HCT116 (cell line): ENCODE measurements at regions not wholly inside any gene's neighbourhood (a gene's known extent, or its start where the extent isn't known, plus 50 kb on each side); places are given as distances from the start of the nearest gene placed in this dataset.

Source experiments
- CBX3 ChIP-seq: IDR thresholded peaks from 2 replicates; pipeline ENCODE4 v1.6.1; 2012; ENCODE audit warnings: low read depth
- CEBPB ChIP-seq: IDR thresholded peaks from 2 replicates; pipeline ENCODE4 v1.6.1; 2012; ENCODE audit warnings: low read depth
- EZH2 ChIP-seq: fragments of 200-600 bp; sonication (generic); IDR thresholded peaks from 2 replicates; pipeline ENCODE4 v1.6.1; 2017; ENCODE audit warnings: antibody characterized with exemption, mixed run types
- EZH2phosphoT487 ChIP-seq: fragments of 200-600 bp; IDR thresholded peaks from 2 replicates; pipeline ENCODE4 v1.6.1; 2018; ENCODE audit warnings: antibody characterized with exemption, borderline replicate concordance
- POLR2A ChIP-seq: IDR thresholded peaks from 2 replicates; pipeline ENCODE4 v1.7.0; 2011; ENCODE audit warnings: borderline replicate concordance; ENCODE audit not compliant: insufficient read depth, insufficient read length; ENCODE audit errors: extremely low read depth
- RAD21 ChIP-seq: IDR thresholded peaks from 2 replicates; pipeline ENCODE4 v1.6.1; 2012; ENCODE audit warnings: low read depth, mild to moderate bottlenecking
- SIN3A ChIP-seq: IDR thresholded peaks from 2 replicates; pipeline ENCODE4 v1.6.1; 2012; ENCODE audit warnings: low read depth
- TCF7L2 ChIP-seq: IDR thresholded peaks from 2 replicates; pipeline ENCODE4 v1.7.0; 2011; ENCODE audit warnings: borderline replicate concordance, inconsistent platforms; ENCODE audit not compliant: insufficient read depth, insufficient read length; ENCODE audit errors: extremely low read depth
- TF ChIP-seq, protein P1 (sequence below): IDR thresholded peaks from 2 replicates; pipeline ENCODE4 v1.6.1; 2012; ENCODE audit warnings: low read depth
- TF ChIP-seq, protein P2 (sequence below), 3 experiments: fragments of 200-600 bp in 1 of 3; sonication (generic) in 1 of 3; IDR thresholded peaks in 2 of 3; conservative IDR thresholded peaks in 1 of 3; 2 replicates each; pipeline ENCODE4 v1.5.1; 2012 to 2017; ENCODE audit warnings: low read depth in 2 of 3, low read length in 2 of 3, antibody characterized with exemption in 1 of 3, borderline replicate concordance in 1 of 3, control low read depth in 1 of 3, mild to moderate bottlenecking in 1 of 3, mixed read lengths in 1 of 3, mixed run types in 1 of 3, moderate library complexity in 1 of 3; ENCODE audit not compliant: insufficient read depth in 1 of 3
- TF ChIP-seq, protein P3 (sequence below): IDR thresholded peaks from 2 replicates; pipeline ENCODE4 v1.6.1; 2012

DNA sequence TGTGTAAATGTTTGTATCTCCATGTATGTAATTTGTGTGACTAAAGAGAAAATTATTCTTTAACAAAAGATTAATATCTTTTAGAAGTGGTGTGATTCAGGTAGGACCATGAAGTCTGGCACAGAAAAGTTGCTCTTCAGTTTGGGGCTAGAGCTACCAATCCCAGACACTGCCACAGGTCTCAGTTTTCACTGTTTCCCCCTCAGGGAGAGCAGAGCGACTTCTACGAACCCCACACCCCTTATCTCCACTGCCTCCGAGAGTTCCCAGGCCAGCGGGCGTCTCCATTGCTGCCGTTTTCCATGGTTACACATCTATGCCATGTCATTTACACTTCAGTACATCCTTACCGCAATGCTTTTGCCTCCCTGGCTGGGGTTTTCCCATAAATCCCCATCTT lies 93.0 kb upstream of the SMYD2 start:
- TF ChIP-seq CEBPB (no peak), RAD21 (no peak), EZH2phosphoT487 (no peak), EZH2 (no peak), POLR2A (no peak), TCF7L2 (no peak), SIN3A (no peak), CBX3 (no peak)
- TF ChIP-seq, protein P1, sequence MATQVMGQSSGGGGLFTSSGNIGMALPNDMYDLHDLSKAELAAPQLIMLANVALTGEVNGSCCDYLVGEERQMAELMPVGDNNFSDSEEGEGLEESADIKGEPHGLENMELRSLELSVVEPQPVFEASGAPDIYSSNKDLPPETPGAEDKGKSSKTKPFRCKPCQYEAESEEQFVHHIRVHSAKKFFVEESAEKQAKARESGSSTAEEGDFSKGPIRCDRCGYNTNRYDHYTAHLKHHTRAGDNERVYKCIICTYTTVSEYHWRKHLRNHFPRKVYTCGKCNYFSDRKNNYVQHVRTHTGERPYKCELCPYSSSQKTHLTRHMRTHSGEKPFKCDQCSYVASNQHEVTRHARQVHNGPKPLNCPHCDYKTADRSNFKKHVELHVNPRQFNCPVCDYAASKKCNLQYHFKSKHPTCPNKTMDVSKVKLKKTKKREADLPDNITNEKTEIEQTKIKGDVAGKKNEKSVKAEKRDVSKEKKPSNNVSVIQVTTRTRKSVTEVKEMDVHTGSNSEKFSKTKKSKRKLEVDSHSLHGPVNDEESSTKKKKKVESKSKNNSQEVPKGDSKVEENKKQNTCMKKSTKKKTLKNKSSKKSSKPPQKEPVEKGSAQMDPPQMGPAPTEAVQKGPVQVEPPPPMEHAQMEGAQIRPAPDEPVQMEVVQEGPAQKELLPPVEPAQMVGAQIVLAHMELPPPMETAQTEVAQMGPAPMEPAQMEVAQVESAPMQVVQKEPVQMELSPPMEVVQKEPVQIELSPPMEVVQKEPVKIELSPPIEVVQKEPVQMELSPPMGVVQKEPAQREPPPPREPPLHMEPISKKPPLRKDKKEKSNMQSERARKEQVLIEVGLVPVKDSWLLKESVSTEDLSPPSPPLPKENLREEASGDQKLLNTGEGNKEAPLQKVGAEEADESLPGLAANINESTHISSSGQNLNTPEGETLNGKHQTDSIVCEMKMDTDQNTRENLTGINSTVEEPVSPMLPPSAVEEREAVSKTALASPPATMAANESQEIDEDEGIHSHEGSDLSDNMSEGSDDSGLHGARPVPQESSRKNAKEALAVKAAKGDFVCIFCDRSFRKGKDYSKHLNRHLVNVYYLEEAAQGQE: no peak
- TF ChIP-seq, protein P2, sequence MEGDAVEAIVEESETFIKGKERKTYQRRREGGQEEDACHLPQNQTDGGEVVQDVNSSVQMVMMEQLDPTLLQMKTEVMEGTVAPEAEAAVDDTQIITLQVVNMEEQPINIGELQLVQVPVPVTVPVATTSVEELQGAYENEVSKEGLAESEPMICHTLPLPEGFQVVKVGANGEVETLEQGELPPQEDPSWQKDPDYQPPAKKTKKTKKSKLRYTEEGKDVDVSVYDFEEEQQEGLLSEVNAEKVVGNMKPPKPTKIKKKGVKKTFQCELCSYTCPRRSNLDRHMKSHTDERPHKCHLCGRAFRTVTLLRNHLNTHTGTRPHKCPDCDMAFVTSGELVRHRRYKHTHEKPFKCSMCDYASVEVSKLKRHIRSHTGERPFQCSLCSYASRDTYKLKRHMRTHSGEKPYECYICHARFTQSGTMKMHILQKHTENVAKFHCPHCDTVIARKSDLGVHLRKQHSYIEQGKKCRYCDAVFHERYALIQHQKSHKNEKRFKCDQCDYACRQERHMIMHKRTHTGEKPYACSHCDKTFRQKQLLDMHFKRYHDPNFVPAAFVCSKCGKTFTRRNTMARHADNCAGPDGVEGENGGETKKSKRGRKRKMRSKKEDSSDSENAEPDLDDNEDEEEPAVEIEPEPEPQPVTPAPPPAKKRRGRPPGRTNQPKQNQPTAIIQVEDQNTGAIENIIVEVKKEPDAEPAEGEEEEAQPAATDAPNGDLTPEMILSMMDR (IDR thresholded peaks at IDR 0.05 in 2 of 3, conservative IDR thresholded peaks at IDR 0.05 in 1 of 3; ENCODE audit: borderline replicate concordance in 1 of 3, insufficient read depth in 1 of 3, low read depth in 2 of 3, low read length in 2 of 3): no peak
- TF ChIP-seq, protein P3, sequence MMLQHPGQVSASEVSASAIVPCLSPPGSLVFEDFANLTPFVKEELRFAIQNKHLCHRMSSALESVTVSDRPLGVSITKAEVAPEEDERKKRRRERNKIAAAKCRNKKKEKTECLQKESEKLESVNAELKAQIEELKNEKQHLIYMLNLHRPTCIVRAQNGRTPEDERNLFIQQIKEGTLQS: no peak
